HFFc6 (cell line): ENCODE measurements at regions not wholly inside any gene's neighbourhood (a gene's known extent, or its start where the extent isn't known, plus 50 kb on each side); places are given as distances from the start of the nearest gene placed in this dataset.

Experiments used
- DNase-seq: peaks from one replicate; pipeline ENCODE4 v3.0.0-alpha.2; 2018
- H3K27ac Mint-ChIP-seq: 2 replicates; pipeline ENCODE4 v1.8.0; 2020; ENCODE audit warnings: mild to moderate bottlenecking, mixed read lengths
- H3K27me3 Mint-ChIP-seq: 2 replicates; pipeline ENCODE4 v1.8.0; 2021; ENCODE audit warnings: mild to moderate bottlenecking, moderate library complexity, mixed read lengths; ENCODE audit not compliant: insufficient read depth
- H3K36me3 Mint-ChIP-seq: 2 replicates; pipeline ENCODE4 v1.8.0; 2021; ENCODE audit warnings: low read depth, mixed read lengths
- H3K4me1 Mint-ChIP-seq: 2 replicates; pipeline ENCODE4 v1.8.0; 2020; ENCODE audit warnings: low read depth, mixed read lengths
- H3K4me3 Mint-ChIP-seq: 2 replicates; pipeline ENCODE4 v1.8.0; 2020; ENCODE audit warnings: mild to moderate bottlenecking, moderate library complexity, mixed read lengths
- H3K9me3 Mint-ChIP-seq: 2 replicates; pipeline ENCODE4 v1.8.0; 2020; ENCODE audit warnings: mild to moderate bottlenecking, mixed read lengths
- CTCF ChIP-seq: fragments of 200-600 bp; sonication (generic); IDR thresholded peaks from 2 replicates; pipeline ENCODE4 v1.5.0; 2021; ENCODE audit warnings: antibody characterized with exemption, mild to moderate bottlenecking

GRCh38 chr16:80125677-80126076 is 415.1 kb upstream of the DYNLRB2 start:
- H3K9me3 Mint-ChIP-seq = no peaks in the 10 kb centered on the region
- no peak overlapping the region for H3K4me3 Mint-ChIP-seq
- H3K36me3 Mint-ChIP-seq = no peaks in the 10 kb centered on the region
- H3K4me1 Mint-ChIP-seq = peaks cover 6% of the 10 kb centered on the region; the same call in 1 of the 2 replicates
- H3K27ac Mint-ChIP-seq = no peak overlapping the region
- peaks cover 10% of the 10 kb centered on the region; the same call in 1 of the 2 replicates for H3K27me3 Mint-ChIP-seq
- TF ChIP-seq CTCF = no peak
- no peak for DNase-seq

- Mint-ChIP-seq H3K9me3 (no peaks in the 10 kb centered on the region), H3K4me3 (no peak overlapping the region), H3K36me3 (no peaks in the 10 kb centered on the region), H3K4me1 (peaks cover 6% of the 10 kb centered on the region; the same call in 1 of the 2 replicates), H3K27ac (no peak overlapping the region), H3K27me3 (peaks cover 7% of the 10 kb centered on the region; the same call in 1 of the 2 replicates)
- peak; percentile 9 for DNase-seq
- no peak for TF ChIP-seq CTCF
Measured at GRCh38 chr16:80123189-80123588, 417.6 kb upstream of the DYNLRB2 start.

GRCh38 chr16:80122115-80122514 is 418.7 kb upstream of the DYNLRB2 start:
- TF ChIP-seq CTCF = no peak
- no peak for DNase-seq
- H3K9me3 Mint-ChIP-seq = no peaks in the 10 kb centered on the region
- H3K27me3 Mint-ChIP-seq = peaks cover 5% of the 10 kb centered on the region; the same call in 1 of the 2 replicates
- H3K27ac Mint-ChIP-seq = no peak overlapping the region
- no peak overlapping the region for H3K4me3 Mint-ChIP-seq
- no peaks in the 10 kb centered on the region for H3K36me3 Mint-ChIP-seq
- peaks cover 6% of the 10 kb centered on the region; the same call in 1 of the 2 replicates for H3K4me1 Mint-ChIP-seq

GRCh38 chr16:80121522-80121909 is 419.3 kb upstream of the DYNLRB2 start:
- no peaks in the 10 kb centered on the region for H3K9me3 Mint-ChIP-seq
- peaks cover 6% of the 10 kb centered on the region; the same call in 1 of the 2 replicates for H3K4me1 Mint-ChIP-seq
- H3K4me3 Mint-ChIP-seq = no peak overlapping the region
- DNase-seq = no peak
- no peak for TF ChIP-seq CTCF
- no peaks in the 10 kb centered on the region for H3K36me3 Mint-ChIP-seq
- peaks cover 1% of the 10 kb centered on the region; the same call in 1 of the 2 replicates for H3K27me3 Mint-ChIP-seq
- no peak overlapping the region for H3K27ac Mint-ChIP-seq

GRCh38 chr16:80120899-80121521 is 419.8 kb upstream of the DYNLRB2 start:
- Mint-ChIP-seq H3K4me3 (no peak overlapping the region), H3K27ac (no peak overlapping the region), H3K4me1 (peaks cover 6% of the 10 kb centered on the region; the same call in 1 of the 2 replicates), H3K9me3 (no peaks in the 10 kb centered on the region), H3K36me3 (no peaks in the 10 kb centered on the region), H3K27me3 (peaks cover 1% of the 10 kb centered on the region; the same call in 1 of the 2 replicates)
- TF ChIP-seq CTCF = no peak
- no peak for DNase-seq
